Naive thymus-derived CD4-positive, alpha-beta T cell (primary cell): ENCODE measurements at regions not wholly inside any gene's neighbourhood (a gene's known extent, or its start where the extent isn't known, plus 50 kb on each side); places are given as distances from the start of the nearest gene placed in this dataset.
"Not testable (repeated sequence)": the region's sequence is repeated elsewhere in the genome, so short reads cannot be mapped to it uniquely, and the experiment has no call there.

Experiments used
- ATAC-seq: fragments of 150-1000 bp; cut with Tn5 transposase; 2 replicates; pipeline ENCODE4 v1.10.0; 2021; ENCODE audit warnings: mild to moderate bottlenecking, moderate library complexity
- CTCF ChIA-PET: fragments of 350-600 bp; sonication (Branson Sonifier 250); formaldehyde crosslinking; loops from one replicate; lab custom pipeline; 2021; ENCODE audit warnings: antibody characterized with exemption; lab: Charles Lee
- POLR2A ChIA-PET: fragments of 350-600 bp; sonication (Branson Sonifier 250); formaldehyde crosslinking; loops from one replicate; lab custom pipeline; 2021; ENCODE audit warnings: antibody characterized with exemption, inconsistent platforms; lab: Charles Lee
- DNase-seq, 9 donors: peaks; one replicate each; pipeline versions ENCODE4 v3.0.0 to v3.0.0-alpha.2; 2020 to 2022; ENCODE audit warnings: mixed read lengths in 1 of 9
- H3K27ac ChIP-seq: one replicate; pipeline ENCODE4 v1.7.0; 2013; ENCODE audit warnings: mild to moderate bottlenecking, low read depth, low read length, moderate library complexity
- H3K27me3 ChIP-seq, 2 donors: one replicate each; pipeline ENCODE4 v1.7.0; 2013; ENCODE audit warnings: low read length in 2 of 2, mild to moderate bottlenecking in 2 of 2, moderate library complexity in 2 of 2; ENCODE audit not compliant: control insufficient read depth in 2 of 2, insufficient read depth in 2 of 2
- H3K36me3 ChIP-seq, 3 experiments: 1 replicate in 2 of 3; 2 replicates in 1 of 3; pipeline ENCODE4 v1.7.0; 2013; ENCODE audit warnings: low read length in 3 of 3, mild to moderate bottlenecking in 3 of 3, moderate library complexity in 1 of 3; ENCODE audit not compliant: insufficient read depth in 3 of 3, control insufficient read depth in 2 of 3
- H3K4me1 ChIP-seq, 2 donors: one replicate each; pipeline ENCODE4 v1.7.0; 2013; ENCODE audit warnings: low read length in 2 of 2, mild to moderate bottlenecking in 2 of 2, moderate library complexity in 1 of 2; ENCODE audit not compliant: control insufficient read depth in 2 of 2, insufficient read depth in 2 of 2
- H3K4me3 ChIP-seq: 2 replicates; pipeline ENCODE4 v1.7.0; 2013; ENCODE audit warnings: mild to moderate bottlenecking, low read length
- H3K9me3 ChIP-seq, 3 experiments: 1 replicate in 2 of 3; 2 replicates in 1 of 3; pipeline ENCODE4 v1.7.0; 2013; ENCODE audit warnings: low read length in 3 of 3; ENCODE audit not compliant: control insufficient read depth in 2 of 3
- H3K27ac Mint-ChIP-seq, 9 donors: one replicate each; pipeline ENCODE4 v1.8.0; 2020 to 2022; ENCODE audit warnings: mixed read lengths in 9 of 9, mild to moderate bottlenecking in 8 of 9, moderate library complexity in 5 of 9, inconsistent platforms in 2 of 9
- H3K27me3 Mint-ChIP-seq, 5 donors: one replicate each; pipeline ENCODE4 v1.8.0; 2021 to 2022; ENCODE audit warnings: mixed read lengths in 5 of 5, mild to moderate bottlenecking in 1 of 5
- H3K36me3 Mint-ChIP-seq, 5 donors: one replicate each; pipeline ENCODE4 v1.8.0; 2020 to 2022; ENCODE audit warnings: mixed read lengths in 5 of 5, mild to moderate bottlenecking in 3 of 5, inconsistent platforms in 1 of 5
- H3K4me1 Mint-ChIP-seq, 7 donors: one replicate each; pipeline ENCODE4 v1.8.0; 2020 to 2022; ENCODE audit warnings: mixed read lengths in 7 of 7, mild to moderate bottlenecking in 3 of 7, inconsistent platforms in 1 of 7
- H3K4me3 Mint-ChIP-seq, 10 donors: one replicate each; pipeline ENCODE4 v1.8.0; 2020 to 2022; ENCODE audit warnings: mild to moderate bottlenecking in 10 of 10, mixed read lengths in 10 of 10, moderate library complexity in 6 of 10, inconsistent platforms in 2 of 10
- H3K9me3 Mint-ChIP-seq, 11 donors: one replicate each; pipeline ENCODE4 v1.8.0; 2020 to 2022; ENCODE audit warnings: mixed read lengths in 11 of 11, mild to moderate bottlenecking in 4 of 11, inconsistent platforms in 1 of 11, moderate library complexity in 1 of 11
- intact Hi-C, 2 donors: fragments of 100-400 bp; cut with micrococcal nuclease; formaldehyde crosslinking; loops; one replicate each; pipeline ENCODE4 v1.15.1; 2023

GRCh38 chrX:82711457-82711856, 796.6 kb upstream of the POU3F4 start:
- no peaks in the 10 kb centered on the region for H3K4me1 Mint-ChIP-seq
- no peak for ATAC-seq
- H3K4me3 ChIP-seq: no peak overlapping the region
- no peaks in the 10 kb centered on the region for H3K36me3 ChIP-seq
- H3K27me3 ChIP-seq: no peaks in the 10 kb centered on the region
- H3K36me3 Mint-ChIP-seq: no peaks in the 10 kb centered on the region
- DNase-seq: no peak
- H3K27me3 Mint-ChIP-seq: no peaks in the 10 kb centered on the region
- H3K4me3 Mint-ChIP-seq: no peak overlapping the region
- no peak overlapping the region for H3K27ac Mint-ChIP-seq
- CTCF ChIA-PET: no interaction called here
- POLR2A ChIA-PET: no interaction called here
- H3K4me1 ChIP-seq: no peaks in the 10 kb centered on the region
- no peak overlapping the region for H3K27ac ChIP-seq
- intact Hi-C loops: no loop called here
- no peaks in the 10 kb centered on the region for H3K9me3 ChIP-seq
- H3K9me3 Mint-ChIP-seq: no peaks in the 10 kb centered on the region

- Mint-ChIP-seq H3K9me3 (peaks cover 0 to under 1% (median 0%) of the 10 kb centered on the region in 11 donors), H3K27ac (no peak overlapping the region), H3K4me3 (no peak overlapping the region), H3K4me1 (no peaks in the 10 kb centered on the region), H3K27me3 (no peaks in the 10 kb centered on the region), H3K36me3 (no peaks in the 10 kb centered on the region)
- H3K27me3 ChIP-seq: no peaks in the 10 kb centered on the region
- no peaks in the 10 kb centered on the region for H3K36me3 ChIP-seq
- no peaks in the 10 kb centered on the region for H3K9me3 ChIP-seq
- H3K4me3 ChIP-seq: no peak overlapping the region
- intact Hi-C loops: no loop called here
- H3K27ac ChIP-seq: no peak overlapping the region
- no peak for ATAC-seq
- DNase-seq: no peak
- ChIA-PET CTCF (no interaction called here), POLR2A (no interaction called here)
- H3K4me1 ChIP-seq: no peaks in the 10 kb centered on the region
These were observed 786.2 kb upstream of the POU3F4 start for GRCh38 chrX:82721891-82722290.

- Histone ChIP-seq H3K4me3 (no peak overlapping the region), H3K36me3 (no peaks in the 10 kb centered on the region), H3K4me1 (no peaks in the 10 kb centered on the region), H3K9me3 (no peaks in the 10 kb centered on the region), H3K27ac (no peak overlapping the region), H3K27me3 (no peaks in the 10 kb centered on the region)
- H3K4me3 Mint-ChIP-seq: no peak overlapping the region
- DNase-seq (no peak), ATAC-seq (no peak)
- H3K27me3 Mint-ChIP-seq: no peaks in the 10 kb centered on the region
- H3K4me1 Mint-ChIP-seq: no peaks in the 10 kb centered on the region
- POLR2A ChIA-PET: no interaction called here
- peaks cover 0 to 6% (median 0%) of the 10 kb centered on the region in 11 donors for H3K9me3 Mint-ChIP-seq
- CTCF ChIA-PET: no interaction called here
- intact Hi-C loops: no loop called here
- H3K27ac Mint-ChIP-seq: no peak overlapping the region
- no peaks in the 10 kb centered on the region for H3K36me3 Mint-ChIP-seq
These were observed 784.3 kb upstream of the POU3F4 start for GRCh38 chrX:82723806-82724205.

- H3K4me3 ChIP-seq, H3K36me3 ChIP-seq, H3K36me3 Mint-ChIP-seq, POLR2A ChIA-PET, ATAC-seq, H3K27ac Mint-ChIP-seq, H3K9me3 Mint-ChIP-seq, H3K4me1 ChIP-seq, H3K27me3 Mint-ChIP-seq, CTCF ChIA-PET, intact Hi-C loops, H3K27ac ChIP-seq, H3K27me3 ChIP-seq, H3K4me1 Mint-ChIP-seq, H3K4me3 Mint-ChIP-seq, DNase-seq, H3K9me3 ChIP-seq: not testable (repeated sequence)
These were observed 780.7 kb upstream of the POU3F4 start for GRCh38 chrX:82727436-82727835.

- Mint-ChIP-seq H3K4me1 (no peaks in the 10 kb centered on the region), H3K9me3 (no peaks in the 10 kb centered on the region), H3K4me3 (no peak overlapping the region), H3K27ac (no peak overlapping the region), H3K36me3 (no peaks in the 10 kb centered on the region), H3K27me3 (no peaks in the 10 kb centered on the region)
- Histone ChIP-seq H3K27me3 (no peaks in the 10 kb centered on the region), H3K4me3 (no peak overlapping the region), H3K36me3 (no peaks in the 10 kb centered on the region), H3K9me3 (no peaks in the 10 kb centered on the region), H3K27ac (no peak overlapping the region), H3K4me1 (no peaks in the 10 kb centered on the region)
- ChIA-PET POLR2A (no interaction called here), CTCF (no interaction called here)
- no peak for DNase-seq
- ATAC-seq: no peak
- intact Hi-C loops: no loop called here
These were observed 775.2 kb upstream of the POU3F4 start for GRCh38 chrX:82732861-82733260.

GRCh38 chrX:82734140-82734539, 774.0 kb upstream of the POU3F4 start:
- H3K4me3 ChIP-seq: no peak overlapping the region
- ChIA-PET POLR2A (no interaction called here), CTCF (no interaction called here)
- Mint-ChIP-seq H3K4me1 (no peaks in the 10 kb centered on the region), H3K36me3 (no peaks in the 10 kb centered on the region), H3K9me3 (no peaks in the 10 kb centered on the region), H3K27me3 (no peaks in the 10 kb centered on the region), H3K4me3 (no peak overlapping the region), H3K27ac (no peak overlapping the region)
- ATAC-seq: no peak
- no peaks in the 10 kb centered on the region for H3K9me3 ChIP-seq
- H3K27ac ChIP-seq: no peak overlapping the region
- no peaks in the 10 kb centered on the region for H3K27me3 ChIP-seq
- DNase-seq: no peak
- intact Hi-C loops: no loop called here
- no peaks in the 10 kb centered on the region for H3K36me3 ChIP-seq
- no peaks in the 10 kb centered on the region for H3K4me1 ChIP-seq

- H3K27me3 Mint-ChIP-seq, H3K4me3 ChIP-seq, H3K27ac ChIP-seq, POLR2A ChIA-PET, ATAC-seq, intact Hi-C loops, H3K36me3 ChIP-seq, H3K36me3 Mint-ChIP-seq, H3K9me3 Mint-ChIP-seq, H3K27ac Mint-ChIP-seq, H3K9me3 ChIP-seq, DNase-seq, H3K27me3 ChIP-seq, H3K4me3 Mint-ChIP-seq, H3K4me1 Mint-ChIP-seq, CTCF ChIA-PET, H3K4me1 ChIP-seq: not testable (repeated sequence)
These were observed 769.8 kb upstream of the POU3F4 start for GRCh38 chrX:82738313-82738712.
